ENCODE measurements at regions not wholly inside any gene's neighbourhood (a gene's known extent, or its start where the extent isn't known, plus 50 kb on each side); places are given as distances from the start of the nearest gene placed in this dataset.

DNA sequence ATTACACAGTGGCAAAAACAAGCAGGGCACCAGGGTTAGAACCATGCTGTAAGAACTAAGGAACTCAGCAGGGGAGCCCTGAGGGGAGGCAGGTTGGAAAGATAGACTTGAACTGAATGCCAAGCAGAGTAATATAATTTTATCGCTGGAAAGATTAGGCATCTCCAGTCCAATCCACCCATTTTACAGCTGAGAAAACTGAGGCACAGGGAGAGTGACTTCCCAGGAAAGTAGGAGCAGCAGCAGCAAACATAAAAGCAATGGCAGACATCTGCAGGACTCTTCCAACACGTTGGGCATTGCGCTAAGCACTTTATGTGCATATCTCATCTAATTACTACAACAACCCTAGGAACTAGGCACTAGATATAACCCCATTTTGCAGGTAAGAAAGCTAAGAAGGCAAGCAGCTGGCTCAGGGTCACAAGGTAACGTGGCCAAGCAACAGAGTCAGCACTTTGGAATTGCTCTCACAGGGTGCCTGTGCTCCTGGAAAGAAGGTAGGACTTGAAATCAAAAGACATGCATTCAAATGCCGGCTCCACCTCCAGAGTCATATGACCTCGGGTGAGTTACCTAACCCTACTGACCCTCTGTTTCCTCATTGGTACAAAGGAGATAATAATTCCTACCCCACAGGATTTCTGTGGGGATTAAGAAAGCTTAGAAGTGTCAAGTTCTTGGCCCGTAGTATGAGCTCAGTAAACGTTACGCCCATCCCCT lies 215.3 kb downstream of the BARX2 start (continued):
- TF ChIP-seq, protein P1, sequence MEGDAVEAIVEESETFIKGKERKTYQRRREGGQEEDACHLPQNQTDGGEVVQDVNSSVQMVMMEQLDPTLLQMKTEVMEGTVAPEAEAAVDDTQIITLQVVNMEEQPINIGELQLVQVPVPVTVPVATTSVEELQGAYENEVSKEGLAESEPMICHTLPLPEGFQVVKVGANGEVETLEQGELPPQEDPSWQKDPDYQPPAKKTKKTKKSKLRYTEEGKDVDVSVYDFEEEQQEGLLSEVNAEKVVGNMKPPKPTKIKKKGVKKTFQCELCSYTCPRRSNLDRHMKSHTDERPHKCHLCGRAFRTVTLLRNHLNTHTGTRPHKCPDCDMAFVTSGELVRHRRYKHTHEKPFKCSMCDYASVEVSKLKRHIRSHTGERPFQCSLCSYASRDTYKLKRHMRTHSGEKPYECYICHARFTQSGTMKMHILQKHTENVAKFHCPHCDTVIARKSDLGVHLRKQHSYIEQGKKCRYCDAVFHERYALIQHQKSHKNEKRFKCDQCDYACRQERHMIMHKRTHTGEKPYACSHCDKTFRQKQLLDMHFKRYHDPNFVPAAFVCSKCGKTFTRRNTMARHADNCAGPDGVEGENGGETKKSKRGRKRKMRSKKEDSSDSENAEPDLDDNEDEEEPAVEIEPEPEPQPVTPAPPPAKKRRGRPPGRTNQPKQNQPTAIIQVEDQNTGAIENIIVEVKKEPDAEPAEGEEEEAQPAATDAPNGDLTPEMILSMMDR (IDR thresholded peaks at IDR 0.05 in 2 of 3, conservative IDR thresholded peaks at IDR 0.05 in 1 of 3; ENCODE audit: control insufficient read depth in 2 of 3, extremely low read depth in 1 of 3, insufficient read depth in 1 of 3, low read depth in 3 of 3, low read length in 3 of 3) = no peak
- TF ChIP-seq RELA (IDR thresholded peaks at IDR 0.05; ENCODE audit: borderline replicate concordance, partially characterized antibody) = no peak
- no peak for TF ChIP-seq JUNB (IDR thresholded peaks at IDR 0.05)
- TF ChIP-seq, protein P2, sequence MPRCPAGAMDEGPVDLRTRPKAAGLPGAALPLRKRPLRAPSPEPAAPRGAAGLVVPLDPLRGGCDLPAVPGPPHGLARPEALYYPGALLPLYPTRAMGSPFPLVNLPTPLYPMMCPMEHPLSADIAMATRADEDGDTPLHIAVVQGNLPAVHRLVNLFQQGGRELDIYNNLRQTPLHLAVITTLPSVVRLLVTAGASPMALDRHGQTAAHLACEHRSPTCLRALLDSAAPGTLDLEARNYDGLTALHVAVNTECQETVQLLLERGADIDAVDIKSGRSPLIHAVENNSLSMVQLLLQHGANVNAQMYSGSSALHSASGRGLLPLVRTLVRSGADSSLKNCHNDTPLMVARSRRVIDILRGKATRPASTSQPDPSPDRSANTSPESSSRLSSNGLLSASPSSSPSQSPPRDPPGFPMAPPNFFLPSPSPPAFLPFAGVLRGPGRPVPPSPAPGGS (IDR thresholded peaks at IDR 0.05; ENCODE audit: borderline replicate concordance, insufficient read depth, low read depth, low read length, poor library complexity, severe bottlenecking) = no peak

DNA sequence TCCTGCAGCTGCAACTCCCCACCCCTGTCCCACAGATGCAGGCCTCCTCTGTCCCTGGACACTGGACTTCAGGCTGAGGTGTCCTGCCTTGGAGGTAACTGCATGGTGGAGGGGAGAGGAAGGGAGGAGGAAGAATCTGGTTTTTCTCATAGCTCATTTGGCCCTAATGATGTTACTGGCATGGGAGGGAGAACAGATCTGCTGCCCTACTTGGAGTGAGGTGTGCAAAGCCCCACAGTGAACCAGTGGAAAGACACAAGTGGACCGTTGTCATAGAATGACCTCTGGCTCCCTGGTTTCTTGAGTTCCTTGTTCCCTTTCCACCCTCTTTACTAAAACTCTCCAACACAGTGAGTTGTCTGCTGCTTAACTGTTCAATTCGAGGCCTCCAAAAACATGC lies 215.9 kb downstream of the BARX2 start:
- FAIRE-seq (no peak), DNase-seq (ENCODE audit: low read depth, low spot score) (no peak), ATAC-seq (no peak)
- ChIA-PET CTCF (interaction anchor here (0.5 kb wide), 1 partner anchor 242 kb away, joined by 4 read pairs; no protein-coding TSS in a partner anchor), RAD21 (ENCODE audit: unreplicated experiment) (no interaction called here), POLR2A (no interaction called here), SMC1A (ENCODE audit: uncharacterized antibody, unreplicated experiment) (no interaction called here)
- no peaks in the 10 kb centered on the region for H3K27me3 ChIP-seq (replicated peaks in 1 of 2; ENCODE audit: control insufficient read depth in 2 of 2, insufficient read depth in 2 of 2, low read length in 1 of 2)
- no peak overlapping the region for H3K9ac ChIP-seq (ENCODE audit: control insufficient read depth, insufficient read depth, low read length)
- H3K4me3 ChIP-seq = no peak overlapping the region
- WGBS (ENCODE audit: insufficient coverage, insufficient replicate concordance, low lambda C conversion rate, missing lambda C conversion rate) = 14% methylated on average over 2 of the region's 2 CpGs
- H3K4me1 ChIP-seq (ENCODE audit: control insufficient read depth, insufficient read depth, low read length) = no peaks in the 10 kb centered on the region
- in situ Hi-C loops (cut with MboI) (no loop called here), intact Hi-C loops (cut with micrococcal nuclease; ENCODE audit: unreplicated experiment) (no loop called here)
- no peaks in the 10 kb centered on the region for H3K79me2 ChIP-seq (ENCODE audit: control insufficient read depth, insufficient read depth, low read length)
- H4K20me1 ChIP-seq (ENCODE audit: control insufficient read depth, insufficient read depth) = no peaks in the 10 kb centered on the region
- no peaks in the 10 kb centered on the region for H3K36me3 ChIP-seq (ENCODE audit: control insufficient read depth in 2 of 2, insufficient read depth in 2 of 2, low read length in 1 of 2)
- H3K9me3 ChIP-seq (replicated peaks; ENCODE audit: control insufficient read depth, insufficient read depth, low read length) = no peaks in the 10 kb centered on the region
- BruUV-seq (replicated peaks) = no TSS peak
- no peak overlapping the region for H2AFZ ChIP-seq (ENCODE audit: control insufficient read depth, low read depth, low read length)
- H3K4me2 ChIP-seq (ENCODE audit: control insufficient read depth, insufficient read depth) = no peak overlapping the region
- no peak overlapping the region for H3K27ac ChIP-seq (ENCODE audit: control insufficient read depth, insufficient read depth)
- TF ChIP-seq EP300 (IDR thresholded peaks at IDR 0.05; ENCODE audit: borderline replicate concordance in 1 of 2, control insufficient read depth in 1 of 2, low read depth in 2 of 2, low read length in 2 of 2) (no peak), SP1 (IDR thresholded peaks at IDR 0.05; ENCODE audit: low read depth, low read length) (no peak), FOXK2 (IDR thresholded peaks at IDR 0.05) (no peak), KLF5 (IDR thresholded peaks at IDR 0.05; ENCODE audit: partially characterized antibody) (no peak), KAT2A (conservative IDR thresholded peaks at IDR 0.05; ENCODE audit: control insufficient read depth, low read depth, low read length) (no peak), ESRRA (IDR thresholded peaks at IDR 0.05; ENCODE audit: low read length) (no peak), SMAD5 (IDR thresholded peaks at IDR 0.05; ENCODE audit: low read depth) (no peak), SPI1 (IDR thresholded peaks at IDR 0.05; ENCODE audit: borderline replicate concordance, insufficient read depth, low read depth, low read length) (no peak)
- TF ChIP-seq, protein P3, sequence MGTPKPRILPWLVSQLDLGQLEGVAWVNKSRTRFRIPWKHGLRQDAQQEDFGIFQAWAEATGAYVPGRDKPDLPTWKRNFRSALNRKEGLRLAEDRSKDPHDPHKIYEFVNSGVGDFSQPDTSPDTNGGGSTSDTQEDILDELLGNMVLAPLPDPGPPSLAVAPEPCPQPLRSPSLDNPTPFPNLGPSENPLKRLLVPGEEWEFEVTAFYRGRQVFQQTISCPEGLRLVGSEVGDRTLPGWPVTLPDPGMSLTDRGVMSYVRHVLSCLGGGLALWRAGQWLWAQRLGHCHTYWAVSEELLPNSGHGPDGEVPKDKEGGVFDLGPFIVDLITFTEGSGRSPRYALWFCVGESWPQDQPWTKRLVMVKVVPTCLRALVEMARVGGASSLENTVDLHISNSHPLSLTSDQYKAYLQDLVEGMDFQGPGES (IDR thresholded peaks at IDR 0.05) = no peak
- TF ChIP-seq, protein P4, sequence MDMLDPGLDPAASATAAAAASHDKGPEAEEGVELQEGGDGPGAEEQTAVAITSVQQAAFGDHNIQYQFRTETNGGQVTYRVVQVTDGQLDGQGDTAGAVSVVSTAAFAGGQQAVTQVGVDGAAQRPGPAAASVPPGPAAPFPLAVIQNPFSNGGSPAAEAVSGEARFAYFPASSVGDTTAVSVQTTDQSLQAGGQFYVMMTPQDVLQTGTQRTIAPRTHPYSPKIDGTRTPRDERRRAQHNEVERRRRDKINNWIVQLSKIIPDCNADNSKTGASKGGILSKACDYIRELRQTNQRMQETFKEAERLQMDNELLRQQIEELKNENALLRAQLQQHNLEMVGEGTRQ (IDR thresholded peaks at IDR 0.05; ENCODE audit: borderline replicate concordance, low read depth, low read length) = no peak
- TF ChIP-seq, protein P5, sequence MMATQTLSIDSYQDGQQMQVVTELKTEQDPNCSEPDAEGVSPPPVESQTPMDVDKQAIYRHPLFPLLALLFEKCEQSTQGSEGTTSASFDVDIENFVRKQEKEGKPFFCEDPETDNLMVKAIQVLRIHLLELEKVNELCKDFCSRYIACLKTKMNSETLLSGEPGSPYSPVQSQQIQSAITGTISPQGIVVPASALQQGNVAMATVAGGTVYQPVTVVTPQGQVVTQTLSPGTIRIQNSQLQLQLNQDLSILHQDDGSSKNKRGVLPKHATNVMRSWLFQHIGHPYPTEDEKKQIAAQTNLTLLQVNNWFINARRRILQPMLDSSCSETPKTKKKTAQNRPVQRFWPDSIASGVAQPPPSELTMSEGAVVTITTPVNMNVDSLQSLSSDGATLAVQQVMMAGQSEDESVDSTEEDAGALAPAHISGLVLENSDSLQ (IDR thresholded peaks at IDR 0.05) = no peak
